Mammary epithelial cell (primary cell): ENCODE measurements at regions not wholly inside any gene's neighbourhood (a gene's known extent, or its start where the extent isn't known, plus 50 kb on each side); places are given as distances from the start of the nearest gene placed in this dataset.

Source experiments
- EZH2 ChIP-seq: IDR thresholded peaks from 2 replicates; pipeline ENCODE4 v1.6.1; 2012; ENCODE audit warnings: low read length, inconsistent platforms, borderline replicate concordance
- TF ChIP-seq, protein P1 (sequence below), 2 donors: IDR thresholded peaks in 1 of 2; conservative IDR thresholded peaks in 1 of 2; 2 replicates each; pipeline ENCODE4 v1.5.1; 2011 to 2012; ENCODE audit warnings: inconsistent platforms in 2 of 2, low read length in 2 of 2, mild to moderate bottlenecking in 2 of 2, control low read depth in 1 of 2, low read depth in 1 of 2; ENCODE audit not compliant: insufficient read depth in 1 of 2; ENCODE audit errors: extremely low read depth in 1 of 2

DNA sequence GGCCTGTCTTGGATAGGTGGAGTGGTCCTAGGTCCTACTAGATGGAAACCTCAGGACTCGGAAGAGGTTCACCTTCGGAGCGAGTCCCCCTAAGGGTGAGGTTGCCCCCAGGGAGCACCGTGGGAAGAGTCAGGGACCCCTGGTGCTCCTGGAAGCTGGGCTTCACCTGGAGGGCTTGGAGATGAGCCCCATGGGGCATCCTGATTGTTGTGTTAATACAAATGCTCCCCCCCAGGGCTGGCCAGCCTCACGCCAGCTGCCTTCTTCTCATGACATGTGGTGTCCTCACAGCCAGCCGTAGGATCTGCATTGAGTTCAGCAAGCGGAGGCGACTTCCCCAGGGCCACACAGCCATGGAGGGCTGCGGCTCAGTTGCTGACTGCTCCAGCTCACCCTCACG, 1487.5 kb downstream of the BRD1 start:
- TF ChIP-seq, protein P1, sequence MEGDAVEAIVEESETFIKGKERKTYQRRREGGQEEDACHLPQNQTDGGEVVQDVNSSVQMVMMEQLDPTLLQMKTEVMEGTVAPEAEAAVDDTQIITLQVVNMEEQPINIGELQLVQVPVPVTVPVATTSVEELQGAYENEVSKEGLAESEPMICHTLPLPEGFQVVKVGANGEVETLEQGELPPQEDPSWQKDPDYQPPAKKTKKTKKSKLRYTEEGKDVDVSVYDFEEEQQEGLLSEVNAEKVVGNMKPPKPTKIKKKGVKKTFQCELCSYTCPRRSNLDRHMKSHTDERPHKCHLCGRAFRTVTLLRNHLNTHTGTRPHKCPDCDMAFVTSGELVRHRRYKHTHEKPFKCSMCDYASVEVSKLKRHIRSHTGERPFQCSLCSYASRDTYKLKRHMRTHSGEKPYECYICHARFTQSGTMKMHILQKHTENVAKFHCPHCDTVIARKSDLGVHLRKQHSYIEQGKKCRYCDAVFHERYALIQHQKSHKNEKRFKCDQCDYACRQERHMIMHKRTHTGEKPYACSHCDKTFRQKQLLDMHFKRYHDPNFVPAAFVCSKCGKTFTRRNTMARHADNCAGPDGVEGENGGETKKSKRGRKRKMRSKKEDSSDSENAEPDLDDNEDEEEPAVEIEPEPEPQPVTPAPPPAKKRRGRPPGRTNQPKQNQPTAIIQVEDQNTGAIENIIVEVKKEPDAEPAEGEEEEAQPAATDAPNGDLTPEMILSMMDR (conservative IDR thresholded peaks at IDR 0.05 in 1 of 2, IDR thresholded peaks at IDR 0.05 in 1 of 2; ENCODE audit: extremely low read depth in 1 of 2, insufficient read depth in 1 of 2, low read depth in 1 of 2, low read length in 2 of 2): no peak
- no peak for TF ChIP-seq EZH2
